ENCODE measurements at regions not wholly inside any gene's neighbourhood (a gene's known extent, or its start where the extent isn't known, plus 50 kb on each side); places are given as distances from the start of the nearest gene placed in this dataset.
"Not testable (repeated sequence)": the region's sequence is repeated elsewhere in the genome, so short reads cannot be mapped to it uniquely, and the experiment has no call there.

DNA sequence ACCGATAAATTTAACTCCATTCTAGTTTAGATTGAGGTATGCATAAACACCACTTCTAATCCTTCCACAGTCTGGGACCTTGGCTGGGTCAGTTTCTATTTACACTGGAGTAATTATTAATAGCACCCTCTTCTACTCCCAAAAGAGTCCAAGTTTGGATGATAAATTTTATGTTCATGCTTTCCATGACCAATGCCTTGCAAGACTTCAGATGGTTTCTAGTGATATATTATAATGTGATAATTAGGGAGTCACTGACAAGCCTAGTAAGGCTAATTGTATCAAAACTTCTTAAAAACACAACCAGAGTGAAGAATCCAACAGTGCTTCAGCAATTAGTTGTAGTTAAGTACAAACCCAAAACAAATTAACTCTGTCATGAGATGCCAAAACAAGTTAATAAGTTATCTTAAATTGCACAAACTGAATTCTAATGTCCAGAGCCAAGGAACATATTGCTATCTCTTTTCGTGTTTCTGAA is 489.6 kb downstream of the TTLL7 start:
- DNase-seq (ENCODE audit: low read depth) = no peak

DNA sequence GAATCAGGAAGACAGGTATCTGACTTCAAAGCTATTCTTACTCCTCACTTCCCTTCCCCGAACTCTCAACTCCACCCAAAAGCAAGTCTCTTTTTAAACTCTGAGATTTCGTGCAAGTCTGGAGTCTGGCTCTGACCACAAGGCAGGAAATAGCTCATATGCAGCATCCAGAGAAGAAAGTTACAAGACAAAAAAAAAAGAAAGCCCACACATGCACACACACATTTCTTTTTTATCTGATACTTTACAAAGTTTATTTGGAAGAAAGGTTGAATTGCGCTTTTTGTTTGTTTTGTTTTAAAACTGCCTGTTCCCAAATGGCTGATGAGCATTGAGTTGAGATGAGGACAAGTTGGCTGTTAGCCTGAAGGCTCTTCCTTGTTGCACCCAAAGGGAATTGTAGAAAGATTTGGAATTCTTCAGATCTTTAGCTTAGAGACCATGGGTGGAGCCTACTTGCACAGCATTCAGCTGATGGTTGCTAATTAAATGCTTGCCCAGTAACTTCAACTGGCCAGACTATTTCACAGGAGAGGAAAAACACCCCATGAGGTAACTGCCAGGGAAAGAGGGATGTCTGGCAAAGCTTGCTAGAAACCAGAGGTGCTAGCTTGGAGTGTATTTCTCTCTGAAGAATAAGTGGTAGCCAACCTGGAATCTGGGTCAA is 490.3 kb downstream of the TTLL7 start:
- DNase-seq (ENCODE audit: low read depth) = no peak

DNA sequence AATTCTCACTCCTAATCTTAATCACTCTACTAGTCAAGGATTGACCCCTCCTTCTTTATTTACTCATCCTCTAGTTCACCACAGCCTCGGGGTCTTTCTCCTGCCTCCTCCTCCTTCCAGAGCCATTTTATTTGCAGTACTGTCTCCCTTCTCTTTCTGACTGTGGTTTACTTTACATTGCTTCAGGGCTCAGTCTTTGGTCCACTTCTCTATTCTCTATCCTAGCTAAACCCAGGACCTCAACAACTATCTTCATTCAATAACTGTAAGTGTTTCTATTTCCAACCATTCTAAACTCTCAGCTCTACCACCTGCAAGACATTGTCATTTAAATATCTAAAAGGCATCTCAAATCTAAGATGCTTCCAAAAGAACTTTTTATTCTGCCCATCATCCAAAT is 493.8 kb downstream of the TTLL7 start:
- no peak for DNase-seq (ENCODE audit: low read depth)

DNA sequence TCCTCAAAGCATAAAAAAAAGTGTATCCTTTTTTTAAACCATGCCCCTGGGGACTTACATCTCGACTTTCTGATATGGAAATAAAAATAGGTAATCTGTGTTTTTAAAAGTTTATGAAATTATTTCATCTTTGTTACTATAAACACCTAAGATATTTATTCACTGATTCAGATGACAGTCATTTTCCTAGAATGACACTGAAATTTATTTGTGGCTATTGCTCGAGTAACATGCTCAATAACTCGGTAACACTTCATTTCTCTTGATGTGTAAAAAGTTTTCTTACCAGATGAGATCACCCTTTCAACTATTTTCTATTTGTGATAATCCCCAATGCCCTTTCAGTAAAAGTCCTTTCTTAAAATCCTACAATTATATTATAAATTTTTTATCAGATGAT is 495.8 kb downstream of the TTLL7 start:
- DNase-seq (ENCODE audit: low read depth) = no peak

DNA sequence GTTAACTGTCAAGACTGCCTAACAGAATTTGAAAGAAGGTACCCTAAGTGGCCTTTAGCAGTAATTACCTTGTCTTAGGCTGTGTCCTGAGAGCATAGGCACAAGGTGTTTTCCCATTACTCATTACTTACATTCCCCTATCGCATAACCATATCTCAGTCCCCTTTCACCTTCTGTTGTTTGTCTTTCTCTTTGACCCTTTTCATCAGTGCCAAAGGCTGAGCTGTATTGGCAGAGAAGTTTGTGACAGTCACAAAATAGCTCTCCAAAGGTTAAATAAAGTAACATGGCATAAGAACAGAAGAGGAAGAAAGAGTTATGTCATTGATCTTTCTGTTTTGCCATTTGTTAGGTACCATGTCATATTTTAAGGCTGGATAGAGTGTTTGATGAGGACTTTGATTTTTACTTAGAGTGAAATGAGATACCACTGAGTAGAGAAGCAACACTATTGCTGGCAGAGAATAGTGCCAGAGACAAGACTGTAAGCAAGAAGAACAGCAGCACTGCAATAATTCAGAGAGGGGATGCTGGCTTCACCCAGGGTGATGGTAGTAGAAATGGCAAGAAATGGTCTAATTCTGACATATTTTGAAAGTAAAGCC is 497.8 kb downstream of the TTLL7 start:
- no peak for DNase-seq (ENCODE audit: low read depth)

DNA sequence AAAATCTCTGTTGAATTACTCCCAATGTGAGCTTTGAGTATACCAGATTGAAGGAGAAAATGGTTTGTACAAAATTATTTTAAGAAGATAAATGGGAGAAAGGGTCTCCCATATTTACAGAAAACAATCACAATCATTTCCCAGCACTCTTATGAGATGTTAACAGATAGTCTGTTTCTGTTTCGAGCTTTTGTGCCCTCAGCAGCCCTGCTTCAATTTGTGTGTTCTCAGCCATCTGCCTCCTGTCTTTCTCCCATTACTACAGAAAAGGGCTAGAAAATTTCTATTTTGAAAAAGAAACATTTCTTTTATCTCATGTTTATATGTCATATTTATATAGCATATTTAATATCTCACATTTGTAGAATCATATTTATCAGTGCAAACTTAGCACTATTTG is 498.4 kb downstream of the TTLL7 start:
- no peak for DNase-seq (ENCODE audit: low read depth)

DNA sequence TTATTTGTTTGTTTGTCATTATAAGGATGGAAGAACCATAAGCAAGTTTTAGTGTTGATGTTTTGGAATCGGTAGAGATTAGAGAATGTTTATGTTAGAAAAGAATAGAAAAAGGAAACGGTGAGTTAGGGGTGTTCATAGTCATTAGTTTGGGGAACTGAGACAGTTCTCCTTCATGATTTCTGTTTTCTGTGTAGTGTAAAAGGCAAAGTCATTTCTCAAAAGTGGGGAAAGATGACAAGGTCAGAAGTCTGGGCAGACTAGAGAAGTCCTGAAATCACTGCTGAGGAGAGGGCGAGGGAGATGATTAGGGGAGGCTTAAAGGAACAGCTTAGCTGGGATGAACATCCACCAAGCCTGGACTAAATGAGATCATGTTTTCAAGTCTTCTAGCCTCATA is 498.9 kb downstream of the TTLL7 start:
- DNase-seq (ENCODE audit: low read depth) = no peak

DNA sequence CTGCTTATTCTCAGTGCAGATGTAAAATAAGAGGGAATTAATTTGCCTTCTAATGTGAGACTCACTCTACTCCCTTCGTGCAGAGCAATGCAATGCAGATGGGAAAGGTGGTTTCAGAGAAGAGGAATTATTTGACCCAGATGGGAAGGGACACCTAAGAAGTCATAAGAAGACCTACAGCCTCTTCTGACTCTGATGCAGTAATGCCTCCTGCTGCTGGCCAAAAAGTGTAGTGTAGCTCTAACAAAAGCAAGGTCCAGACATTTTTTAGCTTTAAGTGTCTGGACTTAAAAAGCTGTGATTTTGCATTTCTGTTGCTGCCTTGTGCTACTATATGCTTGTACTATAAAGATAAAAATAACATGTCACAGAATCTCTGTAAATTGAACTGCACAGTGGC is 501.4 kb downstream of the TTLL7 start:
- no peak for DNase-seq (ENCODE audit: low read depth)

DNA sequence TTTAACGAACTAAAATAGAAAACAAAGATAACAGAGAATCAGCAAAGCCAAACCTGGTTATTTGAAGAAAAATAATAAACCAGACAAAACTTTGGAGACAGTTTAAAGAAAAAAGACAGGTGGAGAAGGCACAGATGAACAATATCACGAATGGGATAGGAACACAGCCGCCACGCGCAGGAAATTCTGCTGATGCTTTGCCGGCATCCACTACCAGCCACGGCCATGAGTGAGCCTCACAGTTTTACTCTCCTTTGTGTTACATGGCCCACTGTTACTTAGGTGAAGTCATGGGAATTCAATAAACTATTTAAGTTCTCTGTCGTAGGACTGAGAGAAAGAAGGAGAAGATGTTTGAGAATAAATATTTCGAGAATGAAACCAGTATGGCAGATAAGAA is 503.4 kb downstream of the TTLL7 start:
- no peak for DNase-seq (ENCODE audit: low read depth)

DNA sequence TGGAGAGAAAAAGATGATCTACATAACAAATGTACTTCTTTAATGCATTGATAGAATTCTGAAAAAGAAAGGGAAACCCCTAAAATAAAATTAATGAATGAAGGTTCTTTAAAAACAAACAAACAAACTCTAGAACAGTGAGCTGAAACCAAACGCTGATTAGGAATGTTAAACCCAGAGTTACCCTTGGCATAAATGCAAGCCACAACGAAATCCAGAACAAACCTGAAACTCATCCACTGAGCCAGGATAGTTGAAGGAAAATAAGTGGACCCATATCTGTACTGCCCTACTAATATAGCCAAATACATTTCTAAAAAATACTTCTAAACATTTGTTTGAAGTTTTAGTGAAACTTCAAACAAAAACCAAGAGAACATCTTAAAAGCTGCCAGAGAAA is 505.3 kb downstream of the TTLL7 start:
- no peak for DNase-seq (ENCODE audit: low read depth)

DNA sequence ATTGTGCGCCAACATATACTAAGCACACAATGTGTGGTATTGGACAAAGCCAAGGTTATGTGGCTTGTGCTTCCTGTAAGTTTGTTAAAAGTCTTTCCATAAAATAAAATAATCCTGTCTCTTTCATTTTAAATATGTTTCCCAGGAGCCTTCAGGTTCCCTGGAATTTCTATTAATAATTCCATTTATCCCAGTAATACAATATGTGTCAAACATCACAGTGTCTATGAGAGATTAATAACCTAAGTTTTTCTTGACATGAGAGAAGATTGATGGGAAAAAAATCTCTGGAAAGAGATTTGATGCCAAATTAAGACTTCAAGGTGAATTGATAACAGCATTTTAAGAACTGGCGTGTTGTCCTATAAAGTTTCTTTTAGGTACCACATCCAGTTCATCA is 507.0 kb downstream of the TTLL7 start:
- no peak for DNase-seq (ENCODE audit: low read depth)

DNA sequence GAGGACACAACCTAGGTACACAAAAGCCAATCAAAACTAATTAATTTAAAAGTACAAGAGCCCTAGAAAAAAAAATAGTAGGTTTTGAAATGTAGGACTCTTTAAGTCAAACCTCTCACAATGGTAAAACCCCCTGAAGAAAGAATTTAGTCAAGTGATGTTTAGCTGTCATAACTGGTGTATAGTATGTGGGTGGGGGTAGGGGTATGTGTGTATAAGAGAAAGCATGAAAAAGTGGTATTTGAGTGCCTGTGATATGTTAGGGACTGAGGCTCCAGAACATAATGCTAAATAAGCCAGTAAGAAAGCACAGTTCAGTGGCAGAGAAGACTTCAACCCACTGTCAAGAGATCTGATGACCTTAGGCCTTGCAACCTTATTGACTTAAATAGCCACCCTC is 507.9 kb downstream of the TTLL7 start:
- DNase-seq (ENCODE audit: low read depth) = no peak

DNA sequence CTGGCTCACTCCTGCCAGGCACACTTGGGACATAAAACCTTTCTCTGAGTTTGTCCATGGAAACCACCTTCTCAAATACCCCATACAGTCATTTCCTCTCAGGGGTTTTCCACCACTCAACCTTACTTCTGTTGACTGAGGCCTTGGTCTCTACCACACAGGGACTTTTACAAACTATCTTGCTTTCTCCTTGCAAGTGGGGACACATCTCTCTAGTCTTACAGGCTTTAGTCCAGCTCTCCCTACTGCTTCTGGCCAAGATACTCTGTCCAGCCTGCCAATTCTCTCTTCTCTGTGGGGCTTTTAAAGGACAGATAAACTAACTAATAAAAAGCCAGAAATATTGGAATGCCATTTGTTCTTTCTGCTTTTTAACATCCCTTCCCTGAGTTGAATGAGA is 510.8 kb downstream of the TTLL7 start:
- DNase-seq (ENCODE audit: low read depth) = not testable (repeated sequence)

DNA sequence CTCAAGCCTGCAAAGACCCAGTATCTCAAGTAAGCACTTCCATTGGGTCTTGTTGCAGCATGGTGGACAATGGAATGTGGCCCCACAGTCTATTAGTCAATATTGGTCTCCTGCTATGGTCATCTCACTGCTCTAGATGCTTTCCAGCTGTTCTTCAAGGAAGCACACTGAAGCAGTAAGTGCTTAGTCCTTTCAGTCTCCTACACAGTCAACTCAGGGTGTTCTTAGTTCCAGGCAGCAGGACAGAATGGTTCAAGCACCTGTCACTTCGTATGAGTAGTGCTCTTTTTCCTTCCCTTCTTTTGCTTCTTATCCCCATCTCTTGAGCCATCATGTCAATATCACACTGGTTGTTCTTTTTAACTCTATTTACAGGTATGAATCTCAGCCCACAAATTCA is 511.5 kb downstream of the TTLL7 start:
- DNase-seq (ENCODE audit: low read depth) = not testable (repeated sequence)

DNA sequence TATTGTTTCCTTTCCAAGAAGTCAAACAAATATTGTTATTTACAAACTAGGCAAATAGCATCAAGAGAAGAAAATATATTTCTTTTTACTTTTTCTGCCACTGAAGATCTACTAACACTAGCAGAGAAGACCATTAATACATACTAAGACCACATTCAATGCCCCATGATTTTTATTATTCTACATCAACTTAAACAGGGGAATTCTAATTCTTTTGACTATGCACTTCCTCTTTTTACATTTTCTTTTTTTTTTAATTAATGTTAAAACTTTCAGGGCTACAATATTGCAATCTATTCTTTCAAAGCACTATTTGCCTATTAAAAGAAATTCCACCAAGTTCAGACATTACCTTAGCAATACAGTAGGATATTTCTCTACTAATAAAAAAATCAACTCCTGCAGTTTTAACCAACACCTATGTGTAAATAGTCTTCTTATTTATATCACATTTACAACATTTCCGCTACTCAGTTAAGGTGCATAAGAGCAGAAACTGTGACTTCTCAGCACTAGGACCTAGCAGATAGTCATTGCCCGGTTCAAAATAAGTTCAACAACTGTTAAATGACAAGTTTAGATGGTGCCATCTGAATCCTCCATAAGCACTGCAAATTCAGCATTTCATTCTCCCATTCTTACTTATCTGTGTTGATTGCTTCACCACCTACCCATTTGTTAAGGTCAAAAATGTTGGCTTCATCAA is 513.5 kb downstream of the TTLL7 start:
- not testable (repeated sequence) for DNase-seq (ENCODE audit: low read depth)

DNA sequence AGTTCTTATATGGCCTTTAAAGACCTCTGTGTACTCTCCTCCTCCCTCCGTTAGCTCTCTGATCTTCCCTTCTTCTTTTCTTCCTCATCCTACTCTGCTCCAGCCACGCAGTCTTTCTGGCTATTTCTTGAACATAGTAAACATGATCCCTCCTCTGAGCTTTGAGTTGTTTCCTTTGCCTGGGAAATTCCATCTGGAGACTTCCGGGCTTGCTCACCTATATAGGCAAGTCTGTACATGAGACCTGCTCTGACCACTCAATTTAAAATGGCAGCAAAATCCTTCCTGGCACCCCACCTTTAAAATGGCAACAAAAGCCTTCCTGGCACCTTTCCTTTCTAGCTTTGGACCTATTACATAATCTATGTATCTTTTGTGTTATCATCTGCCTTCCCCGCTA is 517.6 kb downstream of the TTLL7 start:
- not testable (repeated sequence) for DNase-seq (ENCODE audit: low read depth)

DNA sequence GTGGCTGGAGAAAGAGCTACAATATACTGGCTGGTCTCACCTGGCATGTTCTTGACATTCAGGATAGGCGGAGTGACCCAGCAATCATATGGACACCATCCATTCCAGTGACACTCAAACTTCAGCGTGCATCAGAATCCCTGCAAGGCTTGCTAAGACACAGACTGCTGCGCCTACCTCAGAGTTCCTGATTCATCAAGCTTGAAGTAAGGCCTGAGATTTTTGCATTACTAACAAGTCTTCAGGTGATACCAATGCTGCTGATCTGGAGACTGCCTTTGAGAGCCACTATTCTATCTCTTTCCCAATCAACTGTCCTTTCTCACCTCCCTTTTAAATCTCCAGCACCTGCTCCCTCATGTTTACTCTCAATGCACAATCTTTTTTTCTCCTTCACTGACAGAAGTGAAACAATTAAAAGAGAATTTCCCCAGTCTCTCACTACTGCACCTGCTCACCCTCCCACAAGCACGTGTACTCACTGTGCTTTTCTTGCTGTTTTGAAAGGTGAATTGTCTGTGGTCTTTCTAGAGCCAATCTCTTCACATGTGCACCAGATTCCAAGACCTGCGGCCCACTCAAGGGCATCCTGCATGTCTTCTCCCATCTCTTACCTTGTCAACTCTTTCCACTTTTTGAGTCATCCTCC is 519.2 kb downstream of the TTLL7 start:
- not testable (repeated sequence) for DNase-seq (ENCODE audit: low read depth)

DNA sequence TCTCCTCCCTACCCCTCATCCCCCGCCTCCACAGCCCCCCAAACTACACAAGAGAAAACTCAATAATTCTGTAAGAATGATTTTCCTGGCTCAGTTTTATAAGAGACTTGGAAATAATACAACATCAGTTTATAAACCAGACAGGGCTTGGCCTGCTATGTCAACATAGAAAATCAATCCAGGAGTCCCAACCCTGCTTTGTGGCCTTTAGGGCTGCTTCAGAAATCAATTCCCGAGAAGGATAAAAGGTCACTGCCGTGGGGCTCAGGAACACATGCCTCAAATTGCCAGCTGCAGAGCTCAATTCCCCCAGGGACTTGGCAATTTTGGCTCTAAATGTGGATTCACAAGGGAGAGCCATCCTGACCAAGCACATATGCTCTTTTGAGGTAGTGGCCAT is 520.8 kb downstream of the TTLL7 start:
- DNase-seq (ENCODE audit: low read depth) = not testable (repeated sequence)

DNA sequence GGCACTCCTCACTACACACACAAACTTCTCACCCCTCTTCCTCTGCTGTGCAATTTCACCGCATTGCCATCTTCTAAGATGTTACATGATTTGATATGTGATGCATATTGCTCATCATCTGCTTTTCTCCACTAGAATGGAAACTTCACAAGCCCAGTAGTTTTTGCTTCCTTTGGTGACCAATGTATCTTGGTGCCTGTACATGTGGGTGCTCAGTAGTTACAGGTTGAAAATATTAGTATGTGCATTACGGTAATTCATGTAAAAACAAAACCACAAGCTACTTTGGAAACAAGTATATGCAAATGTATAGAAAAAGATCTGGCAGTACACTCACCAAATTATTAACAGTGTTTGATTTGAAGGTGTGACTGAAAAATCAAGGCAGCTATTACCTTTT is 522.4 kb downstream of the TTLL7 start:
- DNase-seq (ENCODE audit: low read depth) = not testable (repeated sequence)

DNA sequence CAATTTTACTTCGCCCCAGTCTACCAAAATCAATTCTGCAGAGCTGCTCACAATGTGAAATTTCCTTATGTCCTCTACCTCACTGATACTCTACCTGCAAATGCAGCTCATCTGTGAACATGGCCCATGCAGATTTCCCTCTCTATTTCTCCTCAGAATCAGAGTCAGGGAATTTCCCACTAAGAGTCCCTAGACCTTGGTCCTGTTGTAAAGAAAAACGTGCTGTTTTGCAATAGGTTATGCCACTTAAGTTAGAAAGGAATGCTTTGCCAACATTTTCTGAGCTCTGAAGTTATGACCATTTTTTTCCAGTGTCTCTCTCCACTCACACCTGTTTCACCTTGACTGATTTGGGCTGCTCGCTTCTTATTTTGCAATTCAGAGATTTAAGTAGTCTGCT is 524.0 kb downstream of the TTLL7 start:
- DNase-seq (ENCODE audit: low read depth) = not testable (repeated sequence)

DNA sequence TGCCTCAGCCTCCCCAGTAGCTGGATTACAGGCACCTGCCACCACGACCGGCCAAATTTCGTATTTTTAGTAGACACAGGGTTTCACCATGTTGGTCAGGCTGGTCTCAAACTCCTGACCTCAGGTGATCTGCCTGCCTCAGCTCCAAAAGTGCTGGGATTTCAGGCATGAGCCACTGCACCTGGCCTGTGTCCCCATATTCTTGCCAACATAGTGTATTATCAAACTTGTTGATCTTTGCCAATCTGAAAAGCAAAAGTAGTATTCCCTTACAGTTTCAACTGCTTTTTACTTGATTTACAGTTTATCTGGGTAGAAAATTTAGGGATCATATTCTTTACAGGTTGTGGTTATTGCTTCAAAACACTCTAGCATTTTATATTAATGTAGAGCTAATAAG is 524.9 kb downstream of the TTLL7 start:
- DNase-seq (ENCODE audit: low read depth) = not testable (repeated sequence)

DNA sequence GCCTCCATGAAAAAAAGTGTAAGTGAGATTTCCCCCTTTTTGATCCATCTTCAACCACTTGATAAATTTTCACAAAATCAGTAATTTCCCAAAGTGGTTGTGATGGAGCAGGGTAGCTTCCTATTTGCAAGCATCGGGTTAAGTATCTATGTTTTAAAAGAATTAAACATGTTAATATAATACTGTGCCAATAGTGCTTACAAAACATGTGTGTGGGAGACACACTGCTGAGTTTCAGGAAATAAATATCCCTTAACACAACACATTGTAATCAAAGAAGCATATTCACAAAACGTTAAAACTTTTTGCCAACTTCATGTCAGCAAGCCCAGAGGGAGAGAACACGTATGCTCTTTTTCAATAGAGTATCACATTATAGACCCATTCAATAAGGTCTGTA is 526.9 kb downstream of the TTLL7 start:
- not testable (repeated sequence) for DNase-seq (ENCODE audit: low read depth)

DNA sequence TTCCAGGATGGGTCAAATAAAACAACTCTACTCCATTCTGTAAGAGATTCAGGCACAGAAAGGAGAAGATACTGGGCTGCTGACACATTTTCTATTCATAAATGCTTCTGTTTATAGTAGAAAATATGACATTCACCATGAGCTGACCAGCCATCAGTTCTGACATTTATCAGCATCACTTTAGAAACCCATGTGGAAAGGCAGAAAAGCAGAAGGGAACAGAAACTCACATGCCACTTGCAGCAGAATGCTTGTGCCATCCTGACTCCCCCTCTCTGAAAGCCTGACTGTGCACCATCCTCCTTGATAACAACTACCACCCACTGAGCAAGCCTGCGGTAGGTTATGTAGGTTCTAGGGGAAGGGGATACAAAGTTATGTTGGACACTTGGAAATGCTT is 527.7 kb downstream of the TTLL7 start:
- not testable (repeated sequence) for DNase-seq (ENCODE audit: low read depth)

Data from CMK (cell line).